ENCODE measurements at regions not wholly inside any gene's neighbourhood (a gene's known extent, or its start where the extent isn't known, plus 50 kb on each side); places are given as distances from the start of the nearest gene placed in this dataset.
"Not testable (repeated sequence)": the region's sequence is repeated elsewhere in the genome, so short reads cannot be mapped to it uniquely, and the experiment has no call there.

- DNase-seq = no peak
- in situ Hi-C loops (cut with MboI; ENCODE audit: low pct_unique_long_range_greater_than_20kb, low sequenced_read_pairs) = no loop called here
Measured at GRCh38 chrY:7334449-7334848, 422.9 kb upstream of the AMELY start.

- DNase-seq = no peak
- in situ Hi-C loops (cut with MboI; ENCODE audit: low pct_unique_long_range_greater_than_20kb, low sequenced_read_pairs) = no loop called here
Measured at GRCh38 chrY:7326296-7327246, 415.0 kb upstream of the AMELY start.

- no peak for DNase-seq
- in situ Hi-C loops (cut with MboI; ENCODE audit: low pct_unique_long_range_greater_than_20kb, low sequenced_read_pairs) = no loop called here
Measured at GRCh38 chrY:7325531-7325930, 414.0 kb upstream of the AMELY start.

GRCh38 chrY:7320751-7321150, 409.2 kb upstream of the AMELY start:
- in situ Hi-C loops (cut with MboI; ENCODE audit: low pct_unique_long_range_greater_than_20kb, low sequenced_read_pairs) = no loop called here

GRCh38 chrY:7320171-7320570, 408.6 kb upstream of the AMELY start:
- in situ Hi-C loops (cut with MboI; ENCODE audit: low pct_unique_long_range_greater_than_20kb, low sequenced_read_pairs) = not testable (repeated sequence)

More at GRCh38 chrY:7320751-7321150, 409.2 kb upstream of the AMELY start:
- no peak for DNase-seq

GRCh38 chrY:7318122-7318521, 406.6 kb upstream of the AMELY start:
- in situ Hi-C loops (cut with MboI; ENCODE audit: low pct_unique_long_range_greater_than_20kb, low sequenced_read_pairs) = no loop called here
- DNase-seq = no peak

More at GRCh38 chrY:7320171-7320570, 408.6 kb upstream of the AMELY start:
- not testable (repeated sequence) for DNase-seq

- in situ Hi-C loops (cut with MboI; ENCODE audit: low pct_unique_long_range_greater_than_20kb, low sequenced_read_pairs) = no loop called here
- DNase-seq = peak; percentile 60
Measured at GRCh38 chrY:7317571-7317970, 406.0 kb upstream of the AMELY start.

GRCh38 chrY:7310482-7311269, 399.1 kb upstream of the AMELY start:
- DNase-seq = peak; percentile 23
- in situ Hi-C loops (cut with MboI; ENCODE audit: low pct_unique_long_range_greater_than_20kb, low sequenced_read_pairs) = no loop called here

- DNase-seq = no peak
- in situ Hi-C loops (cut with MboI; ENCODE audit: low pct_unique_long_range_greater_than_20kb, low sequenced_read_pairs) = no loop called here
Measured at GRCh38 chrY:7308816-7309215, 397.3 kb upstream of the AMELY start.

- in situ Hi-C loops (cut with MboI; ENCODE audit: low pct_unique_long_range_greater_than_20kb, low sequenced_read_pairs) = no loop called here
Measured at GRCh38 chrY:7302306-7302705, 390.8 kb upstream of the AMELY start.

GRCh38 chrY:7299960-7300359, 388.4 kb upstream of the AMELY start:
- no peak for DNase-seq
- in situ Hi-C loops (cut with MboI; ENCODE audit: low pct_unique_long_range_greater_than_20kb, low sequenced_read_pairs) = no loop called here

More at GRCh38 chrY:7302306-7302705, 390.8 kb upstream of the AMELY start:
- no peak for DNase-seq

GRCh38 chrY:7292113-7292512, 380.6 kb upstream of the AMELY start:
- in situ Hi-C loops (cut with MboI; ENCODE audit: low pct_unique_long_range_greater_than_20kb, low sequenced_read_pairs) = no loop called here
- no peak for DNase-seq

GRCh38 chrY:7289889-7290833, 378.6 kb upstream of the AMELY start:
- in situ Hi-C loops (cut with MboI; ENCODE audit: low pct_unique_long_range_greater_than_20kb, low sequenced_read_pairs) = no loop called here
- DNase-seq = no peak

- no peak for DNase-seq
- in situ Hi-C loops (cut with MboI; ENCODE audit: low pct_unique_long_range_greater_than_20kb, low sequenced_read_pairs) = no loop called here
Measured at GRCh38 chrY:7288611-7289010, 377.1 kb upstream of the AMELY start.

- DNase-seq; in situ Hi-C loops (cut with MboI; ENCODE audit: low pct_unique_long_range_greater_than_20kb, low sequenced_read_pairs): not testable (repeated sequence)
Measured at GRCh38 chrY:7287963-7288362, 376.4 kb upstream of the AMELY start.

GRCh38 chrY:7285388-7285787, 373.8 kb upstream of the AMELY start:
- in situ Hi-C loops (cut with MboI; ENCODE audit: low pct_unique_long_range_greater_than_20kb, low sequenced_read_pairs) = no loop called here
- no peak for DNase-seq

- peak; percentile 62 for DNase-seq
Measured at GRCh38 chrY:7283001-7283400, 371.4 kb upstream of the AMELY start.

GRCh38 chrY:7280151-7280740, 368.7 kb upstream of the AMELY start:
- DNase-seq; in situ Hi-C loops (cut with MboI; ENCODE audit: low pct_unique_long_range_greater_than_20kb, low sequenced_read_pairs): not testable (repeated sequence)

More at GRCh38 chrY:7283001-7283400, 371.4 kb upstream of the AMELY start:
- in situ Hi-C loops (cut with MboI; ENCODE audit: low pct_unique_long_range_greater_than_20kb, low sequenced_read_pairs) = no loop called here

- DNase-seq = no peak
- in situ Hi-C loops (cut with MboI; ENCODE audit: low pct_unique_long_range_greater_than_20kb, low sequenced_read_pairs) = no loop called here
Measured at GRCh38 chrY:7275751-7276150, 364.2 kb upstream of the AMELY start.
